ENCODE measurements at regions not wholly inside any gene's neighbourhood (a gene's known extent, or its start where the extent isn't known, plus 50 kb on each side); places are given as distances from the start of the nearest gene placed in this dataset.
"Not testable (repeated sequence)": the region's sequence is repeated elsewhere in the genome, so short reads cannot be mapped to it uniquely, and the experiment has no call there.

DNA sequence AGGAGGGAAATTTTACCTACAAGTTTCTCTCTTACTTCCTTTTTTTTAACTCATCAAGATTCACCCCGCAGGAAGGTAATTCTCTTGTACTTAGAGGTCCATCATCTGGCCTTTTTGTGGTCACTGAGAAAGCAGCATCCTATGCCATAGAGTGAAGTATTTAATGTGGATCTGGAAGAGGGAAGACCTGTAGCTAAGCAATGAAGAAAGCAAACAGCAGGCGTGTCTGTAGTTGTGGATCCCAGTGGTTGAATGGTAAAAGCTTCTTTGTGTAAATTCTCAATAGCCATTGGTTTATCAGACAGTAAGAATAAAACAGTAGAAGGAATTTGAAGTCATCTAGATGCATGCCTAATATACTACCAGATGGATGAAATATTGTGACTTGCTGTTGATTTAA, 196.4 kb downstream of the ANKRD7 start:
- no peak for FAIRE-seq

DNA sequence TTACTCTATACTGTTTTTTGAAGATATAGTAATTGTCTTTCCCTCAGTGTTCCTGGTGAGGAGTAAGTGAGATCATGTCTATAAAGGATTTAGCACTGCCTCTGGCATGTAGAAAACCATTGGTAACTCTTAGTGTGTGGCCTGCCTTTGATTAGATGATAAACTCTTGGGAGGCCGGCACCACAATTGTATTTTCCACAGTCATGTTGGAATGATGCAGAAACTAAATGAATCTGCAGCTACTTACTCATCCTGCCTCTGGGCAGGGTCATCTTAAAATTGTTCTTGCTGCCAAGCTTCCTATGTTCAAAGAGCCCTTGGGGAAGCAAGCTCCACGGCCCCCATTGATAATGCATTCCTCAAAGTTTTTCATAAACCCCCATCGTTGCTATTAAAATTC, 204.6 kb downstream of the ANKRD7 start:
- FAIRE-seq = no peak

DNA sequence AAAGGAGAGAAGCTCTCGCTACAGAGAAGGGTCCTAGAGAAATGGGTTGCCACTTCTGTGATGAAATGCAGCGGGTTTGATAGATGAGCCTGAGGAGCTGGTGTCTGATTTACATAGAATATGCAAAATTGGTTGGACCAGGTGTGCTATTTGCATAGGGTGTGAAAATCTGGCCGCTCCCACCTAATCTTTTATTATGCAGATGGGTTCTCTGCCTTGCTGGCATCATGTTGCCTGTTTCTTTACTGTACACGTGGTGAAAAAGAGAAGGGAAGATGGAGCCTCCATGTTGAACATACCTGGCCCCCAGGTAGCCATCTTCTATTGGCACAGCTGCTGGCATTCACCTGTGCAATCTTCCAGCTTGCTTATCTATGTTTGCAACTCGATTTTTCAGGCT, 212.2 kb downstream of the ANKRD7 start:
- no peak for FAIRE-seq

DNA sequence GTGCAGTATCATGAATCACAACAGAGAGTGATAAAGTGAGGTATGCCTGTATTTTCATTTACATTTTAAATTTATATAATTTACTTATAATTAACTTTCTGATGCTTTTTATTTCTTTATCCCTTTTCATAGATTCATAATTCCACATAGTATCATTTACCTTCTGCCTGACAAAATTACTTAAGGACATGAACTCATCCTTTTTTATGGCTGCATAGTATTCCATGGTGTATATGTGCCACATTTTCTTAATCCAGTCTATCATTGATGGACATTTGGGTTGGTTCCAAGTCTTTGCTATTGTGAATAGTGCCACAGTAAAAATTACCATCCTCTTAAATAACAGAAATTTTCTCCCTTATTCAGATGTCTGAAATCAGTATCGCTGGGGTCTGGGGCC, 224.5 kb downstream of the ANKRD7 start:
- not testable (repeated sequence) for FAIRE-seq

DNA sequence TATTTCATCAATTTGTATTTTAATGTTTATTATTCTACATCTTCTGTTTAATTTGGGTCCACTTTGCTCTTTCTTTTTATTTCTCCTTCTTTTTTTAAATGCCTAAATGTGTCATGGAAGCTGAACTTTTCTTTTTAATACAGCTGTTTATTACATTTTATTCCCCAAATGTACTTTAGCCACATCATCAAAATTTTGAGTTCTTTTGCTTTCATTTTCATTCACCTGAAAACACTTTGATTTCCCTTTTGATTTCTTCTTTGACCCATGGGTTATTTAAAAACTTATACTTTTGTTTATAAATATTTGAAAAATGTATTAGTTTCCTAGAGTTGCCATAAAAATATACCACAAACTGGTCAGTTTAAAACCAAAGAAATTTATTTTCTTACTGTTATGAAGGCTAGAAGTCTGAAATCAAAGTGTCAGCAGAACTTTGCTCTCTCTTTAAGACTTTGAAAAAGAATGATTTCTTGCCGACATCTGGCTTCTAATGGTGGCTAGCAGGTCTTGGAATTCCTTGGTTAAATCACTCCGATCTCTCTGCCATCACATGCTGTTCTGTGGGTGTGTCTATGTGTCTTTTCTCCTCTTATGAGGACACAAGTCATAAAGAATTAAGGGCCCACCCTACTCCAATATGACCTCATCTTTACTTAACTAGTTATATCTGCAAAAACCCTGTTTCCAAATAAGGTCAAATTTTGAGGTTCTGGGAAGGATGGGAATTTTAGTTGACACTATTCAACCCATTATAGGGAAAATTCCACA, 225.5 kb downstream of the ANKRD7 start:
- no peak for FAIRE-seq

DNA sequence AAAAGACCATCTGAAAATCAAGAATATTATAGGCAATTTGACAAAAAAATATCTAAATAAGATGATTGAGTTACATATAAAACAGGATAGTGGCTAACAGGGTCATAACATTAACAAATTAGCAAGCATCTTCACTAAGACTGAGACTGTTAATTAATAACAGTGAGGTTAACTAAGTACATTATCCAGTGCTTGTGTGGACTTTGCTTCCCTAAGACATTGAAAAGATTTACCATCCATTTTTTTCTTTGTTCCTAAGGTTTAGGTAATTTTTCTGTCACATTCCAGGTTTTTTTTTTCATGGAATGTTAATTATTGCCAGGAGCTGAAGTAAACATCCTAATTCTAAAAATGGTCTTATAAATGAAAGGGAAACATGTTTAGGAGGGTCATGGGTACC, 227.6 kb downstream of the ANKRD7 start:
- no peak for FAIRE-seq

DNA sequence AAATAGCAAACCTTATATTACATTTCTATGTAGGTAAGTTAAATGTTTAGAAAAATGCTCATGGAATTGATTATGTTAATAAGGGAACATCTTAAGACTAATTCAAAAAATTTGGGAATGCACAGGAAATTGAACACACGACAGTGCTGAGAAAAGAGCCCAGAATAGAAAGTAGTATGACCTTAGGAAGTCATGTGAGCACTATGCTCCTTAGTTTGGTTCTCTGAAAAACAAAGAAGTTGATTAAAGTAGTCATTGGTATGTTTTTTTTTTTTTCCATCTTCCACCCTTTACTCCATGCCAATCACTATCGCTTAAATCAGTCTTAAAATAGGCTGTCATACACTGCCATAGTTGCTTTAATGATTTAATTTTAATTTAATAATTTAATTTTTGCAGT, 242.9 kb downstream of the ANKRD7 start:
- no peak for FAIRE-seq

DNA sequence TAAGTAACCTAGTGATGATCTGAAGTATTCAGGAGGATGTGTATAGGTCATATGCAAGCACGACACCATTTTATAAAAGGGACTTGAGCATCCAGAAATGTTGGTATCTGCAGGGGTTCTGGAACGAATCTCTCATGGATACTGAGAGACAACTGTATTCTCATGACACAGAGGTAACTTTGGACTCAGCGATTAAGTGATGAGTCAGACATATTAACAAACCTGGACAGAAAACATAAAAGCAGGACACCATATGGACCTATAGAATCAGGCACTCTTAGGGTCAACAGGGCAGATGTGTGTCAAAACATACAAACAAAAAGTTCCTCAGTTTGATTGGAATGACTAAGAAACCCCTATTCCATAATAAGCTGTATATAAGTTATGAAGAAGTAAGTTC, 248.1 kb downstream of the ANKRD7 start:
- no peak for FAIRE-seq

DNA sequence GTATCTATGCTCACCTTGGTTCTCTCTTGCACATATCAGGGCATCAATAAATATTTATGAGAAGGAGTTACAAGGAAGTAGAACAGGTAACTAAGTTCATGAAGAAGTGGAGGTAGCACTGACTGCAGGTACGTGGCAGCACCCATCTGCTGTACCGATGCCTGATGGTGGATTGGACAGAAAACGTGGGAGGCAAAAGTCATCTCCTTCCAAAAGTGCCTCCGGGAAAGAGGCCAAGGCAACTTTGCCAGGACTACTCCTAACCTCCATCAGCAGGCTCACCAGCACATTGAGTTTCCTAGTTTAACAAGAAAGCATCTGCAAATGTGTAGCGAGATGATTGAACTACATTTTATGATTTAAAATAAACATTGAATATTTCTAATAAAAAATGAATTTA, 248.8 kb downstream of the ANKRD7 start:
- no peak for FAIRE-seq

DNA sequence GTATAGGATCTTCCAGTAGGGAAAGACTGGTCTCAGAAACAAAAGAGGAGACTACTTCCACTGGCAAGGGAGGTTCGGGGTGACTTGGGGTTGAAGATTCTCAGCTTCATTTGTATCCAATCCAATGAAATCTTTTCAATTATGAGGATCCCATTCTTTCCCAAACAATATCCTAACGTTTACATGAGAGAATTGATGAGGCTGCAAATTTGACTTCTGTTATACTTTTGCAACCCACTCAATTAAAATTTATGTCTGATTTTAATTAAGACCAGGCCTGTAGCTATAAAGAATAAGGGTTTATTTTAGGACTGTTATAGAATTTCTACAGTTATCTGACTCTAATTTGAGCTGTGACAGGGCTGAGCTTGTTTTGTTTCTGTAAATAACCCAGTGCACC, 251.5 kb downstream of the ANKRD7 start:
- no peak for FAIRE-seq

DNA sequence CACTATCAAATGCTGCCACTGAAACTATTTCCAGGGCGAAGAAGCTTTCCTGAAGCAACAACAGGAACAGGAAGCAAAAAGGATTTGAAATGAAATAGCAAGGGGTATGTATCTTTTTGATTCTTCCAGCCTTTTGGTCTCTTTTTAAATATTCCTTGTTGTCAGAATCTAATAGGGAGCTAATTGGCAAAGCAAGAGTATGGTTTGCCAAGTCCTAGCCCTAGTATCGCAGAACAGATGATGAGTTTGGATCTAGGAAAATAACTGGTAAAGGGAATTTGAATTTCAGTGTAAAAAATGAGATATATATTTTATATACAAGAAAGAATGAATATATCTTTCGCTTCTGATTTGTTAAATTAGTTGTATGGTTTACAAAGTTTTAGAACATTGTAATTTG, 252.5 kb downstream of the ANKRD7 start:
- FAIRE-seq = no peak

DNA sequence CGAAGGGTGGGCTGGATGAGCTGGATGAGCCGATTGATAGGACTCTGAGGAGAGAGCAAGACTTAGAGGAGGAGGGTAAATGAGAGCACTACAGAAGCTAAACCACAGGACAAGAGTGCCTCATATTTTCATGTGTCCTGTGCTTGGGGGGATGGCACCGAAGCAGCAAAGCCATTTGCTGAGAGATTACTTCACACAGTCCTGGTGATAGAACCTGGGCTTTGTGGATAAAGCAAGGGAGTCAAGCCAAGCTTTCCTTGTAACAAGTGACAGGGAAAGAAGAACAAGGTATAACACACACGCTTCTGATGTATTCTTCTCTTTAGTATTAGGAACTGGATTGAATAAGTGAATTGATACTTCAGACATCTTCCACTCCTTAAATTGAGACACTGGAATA, 253.7 kb downstream of the ANKRD7 start:
- no peak for FAIRE-seq

DNA sequence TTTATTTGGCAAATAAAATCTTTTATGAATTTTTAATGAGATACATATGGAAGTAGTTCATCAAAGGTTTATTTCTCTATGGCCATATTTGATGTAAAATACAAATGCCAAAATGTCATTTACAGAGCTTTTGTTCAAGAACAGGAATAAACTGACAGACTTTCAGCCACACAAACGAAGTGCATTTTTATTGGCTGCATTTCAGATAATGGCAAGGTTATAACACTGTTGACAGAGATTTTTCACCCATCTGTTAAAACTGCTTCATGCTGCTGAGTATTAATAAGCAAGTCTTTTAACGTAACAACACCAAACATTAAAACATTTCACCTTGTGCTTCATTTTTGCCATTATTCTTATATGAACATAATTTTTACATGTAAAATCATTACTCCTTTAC, 254.4 kb downstream of the ANKRD7 start:
- no peak for FAIRE-seq

DNA sequence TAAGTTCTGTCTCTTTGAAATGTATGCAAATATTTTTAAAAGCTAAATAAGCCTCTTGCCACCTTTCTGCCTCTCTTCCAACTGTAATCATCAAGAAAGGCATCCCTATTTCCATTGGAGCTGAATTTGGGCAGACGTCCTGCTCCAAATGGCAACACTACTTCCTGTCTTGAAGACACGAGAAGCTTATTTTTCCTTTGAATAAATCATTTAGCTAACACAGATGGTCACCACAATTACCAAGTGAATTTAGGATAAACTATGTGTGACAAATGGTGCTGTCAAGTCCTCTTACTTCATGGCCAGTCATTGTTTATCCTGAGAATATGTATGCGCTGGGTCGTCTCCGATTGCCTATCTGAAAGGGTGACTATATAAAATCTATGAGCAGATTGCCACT, 268.0 kb downstream of the ANKRD7 start:
- no peak for FAIRE-seq

DNA sequence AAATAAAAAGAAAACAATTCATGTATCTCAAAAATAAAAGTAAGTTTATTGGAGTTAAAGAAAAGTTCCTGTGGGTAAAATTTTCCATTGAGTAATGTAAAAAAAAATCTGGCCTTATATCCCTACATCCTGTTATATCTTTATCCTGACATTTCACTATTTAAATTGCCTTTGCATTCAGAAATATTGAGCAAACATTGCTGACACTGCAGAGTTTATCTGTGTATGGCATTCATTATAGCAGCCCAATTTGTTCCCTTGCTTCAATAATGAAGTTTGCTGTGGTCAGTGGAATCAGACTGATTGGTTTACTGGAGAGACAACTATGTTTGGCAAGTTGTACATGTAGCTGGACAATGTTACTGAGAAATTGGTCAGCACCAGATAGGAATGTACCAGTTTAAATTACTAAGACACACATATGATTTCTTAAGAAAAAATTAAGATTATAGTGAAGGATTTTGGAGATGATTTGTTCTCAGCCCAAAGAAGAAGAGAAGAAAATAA, 271.7 kb downstream of the ANKRD7 start:
- no peak for FAIRE-seq

DNA sequence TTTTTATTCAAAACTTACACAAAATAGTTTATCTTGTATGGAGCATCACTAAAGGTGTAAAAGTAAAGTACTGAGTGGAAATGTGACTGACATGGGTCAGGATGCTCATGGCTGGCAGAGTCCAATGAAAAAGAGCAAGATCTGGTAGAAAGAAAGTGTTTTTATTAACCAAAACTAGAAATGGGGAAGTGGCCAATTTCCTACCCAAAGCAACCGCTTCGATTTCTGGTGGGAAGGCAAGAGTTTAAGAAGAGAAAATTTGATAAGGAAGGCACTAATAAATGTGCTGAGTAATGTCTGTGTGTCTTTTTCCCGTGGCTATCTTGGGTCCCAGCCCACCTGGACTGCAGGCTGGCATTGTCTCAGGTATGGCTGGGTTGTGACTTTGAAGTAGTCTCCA, 277.7 kb downstream of the ANKRD7 start:
- no peak for FAIRE-seq

DNA sequence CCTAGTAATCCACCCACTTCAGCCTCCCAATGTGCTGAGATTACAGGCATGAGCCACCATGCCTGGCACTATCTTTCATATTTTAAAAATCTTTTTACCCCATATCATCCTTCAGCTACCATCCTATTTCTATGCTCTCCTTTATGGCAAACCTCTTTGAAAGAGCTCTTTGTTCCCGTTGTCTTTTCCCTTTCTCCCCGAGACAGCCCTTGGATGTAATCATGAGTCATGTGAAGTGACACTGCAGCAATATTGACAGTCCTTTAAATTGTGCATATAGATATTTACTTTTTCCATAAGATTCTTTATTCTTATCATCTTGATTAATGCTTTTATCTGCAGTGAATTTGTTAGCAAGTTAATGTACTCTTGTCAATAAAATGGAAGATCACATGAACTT, 286.6 kb downstream of the ANKRD7 start:
- no peak for FAIRE-seq

DNA sequence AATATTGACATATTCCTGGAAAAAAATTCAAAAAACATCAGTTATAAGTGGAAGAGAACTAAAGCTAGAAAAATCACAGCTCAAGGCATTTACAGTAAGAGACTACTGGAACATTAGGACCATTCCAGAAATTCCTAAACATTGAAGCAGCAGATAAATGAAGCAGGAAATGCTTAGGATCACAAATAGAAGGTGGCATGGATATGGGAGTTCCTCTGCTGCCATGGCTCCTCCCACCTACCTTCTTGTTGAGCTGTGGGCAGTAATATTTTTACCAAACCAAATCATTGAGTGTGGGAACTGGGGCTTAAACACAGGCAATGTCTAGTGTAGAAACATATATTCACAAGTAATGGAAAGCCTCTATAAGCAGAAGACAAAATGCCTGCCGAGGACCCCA, 292.8 kb downstream of the ANKRD7 start:
- no peak for FAIRE-seq

DNA sequence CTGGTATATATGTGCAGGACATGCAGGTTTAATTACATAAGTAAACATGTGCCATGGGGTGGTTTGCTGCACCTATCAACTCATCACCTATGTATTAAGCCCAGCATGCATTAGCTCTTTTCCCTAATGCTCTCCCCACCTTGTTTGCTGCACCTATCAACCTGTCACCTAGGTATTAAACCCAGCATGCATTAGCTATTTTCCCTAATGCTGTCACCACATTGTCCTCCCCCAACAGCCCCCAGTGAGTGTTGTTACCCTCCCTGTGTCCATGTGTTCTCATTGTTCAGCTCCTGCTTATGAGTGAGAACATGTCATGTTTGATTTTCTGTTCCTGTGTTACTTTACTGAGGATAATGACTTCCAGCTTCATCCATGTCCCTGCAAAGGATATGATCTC, 300.5 kb downstream of the ANKRD7 start:
- FAIRE-seq = no peak

DNA sequence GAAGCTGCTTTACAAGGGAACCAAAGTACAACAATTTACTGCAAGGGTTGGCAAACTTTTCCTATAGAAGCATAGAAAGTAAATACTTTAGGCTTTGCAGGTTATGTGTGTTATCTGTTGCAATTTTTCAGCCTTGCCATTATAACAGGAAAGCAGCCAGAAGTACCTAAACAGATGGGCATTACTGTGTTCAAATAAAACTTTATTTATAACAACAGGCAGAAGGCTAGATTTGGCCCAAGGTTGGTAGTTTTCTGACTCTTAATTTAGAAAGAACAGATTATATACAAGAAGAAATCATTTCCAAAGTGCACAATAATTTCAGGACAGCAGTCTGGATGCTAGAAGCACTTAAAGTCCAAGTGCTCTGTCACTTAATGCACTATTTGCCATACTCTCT, 307.1 kb downstream of the ANKRD7 start:
- FAIRE-seq = no peak

DNA sequence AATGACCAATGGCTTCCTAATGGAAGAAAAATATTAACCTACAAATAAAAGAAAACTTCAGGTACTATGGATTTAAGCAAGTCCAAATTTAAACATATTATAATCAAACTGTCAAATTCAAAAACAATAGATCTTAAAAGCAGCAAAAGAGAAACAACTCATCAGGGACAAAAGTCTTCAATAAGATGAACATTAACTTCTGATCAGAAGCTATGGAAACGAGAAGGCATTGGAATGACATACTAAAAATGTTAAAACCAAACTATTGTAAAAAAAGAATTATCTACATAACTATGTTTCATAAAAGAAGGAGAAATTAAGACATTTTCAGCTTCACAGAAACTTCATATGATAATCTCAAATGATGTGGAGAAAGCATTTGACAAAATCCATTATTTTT, 334.7 kb downstream of the ANKRD7 start:
- FAIRE-seq = no peak

DNA sequence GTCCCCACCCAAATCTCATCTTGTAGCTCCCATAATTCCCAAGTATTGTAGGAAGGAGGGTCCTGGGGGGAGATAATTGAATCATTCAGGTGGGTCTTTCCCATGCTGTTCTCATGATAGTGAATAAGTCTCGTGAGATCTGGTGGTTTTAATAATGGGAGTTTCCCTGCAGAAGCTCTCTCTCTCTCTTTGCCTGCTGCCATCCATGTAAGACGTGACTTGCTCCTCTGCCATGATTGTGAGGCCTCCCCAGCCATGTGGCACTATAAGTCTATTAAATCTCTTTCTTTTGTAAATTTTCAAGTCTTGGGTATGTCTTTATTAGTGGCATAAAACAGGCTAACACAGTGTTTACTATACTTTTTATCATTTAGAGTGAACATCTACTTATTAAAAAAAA, 338.8 kb downstream of the ANKRD7 start:
- FAIRE-seq = no peak

DNA sequence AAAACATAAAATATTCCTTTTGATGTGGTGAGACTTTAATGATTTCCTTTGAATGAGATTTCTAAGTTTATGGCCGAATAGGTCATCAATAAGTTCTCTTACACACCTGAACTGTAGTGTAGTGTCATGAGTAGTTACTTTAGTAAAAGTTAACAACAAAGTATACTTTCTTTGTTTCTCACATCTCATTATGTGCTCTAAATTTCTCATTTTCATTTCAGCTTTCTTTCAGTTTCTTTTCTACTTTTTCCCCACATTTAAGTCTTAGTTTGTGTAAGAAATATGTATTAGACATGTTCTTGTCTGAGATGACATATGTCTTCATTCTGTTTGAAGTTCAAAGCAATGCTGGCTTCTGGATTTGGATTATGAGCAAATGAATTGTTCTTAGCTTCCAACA, 348.1 kb downstream of the ANKRD7 start:
- FAIRE-seq = no peak

DNA sequence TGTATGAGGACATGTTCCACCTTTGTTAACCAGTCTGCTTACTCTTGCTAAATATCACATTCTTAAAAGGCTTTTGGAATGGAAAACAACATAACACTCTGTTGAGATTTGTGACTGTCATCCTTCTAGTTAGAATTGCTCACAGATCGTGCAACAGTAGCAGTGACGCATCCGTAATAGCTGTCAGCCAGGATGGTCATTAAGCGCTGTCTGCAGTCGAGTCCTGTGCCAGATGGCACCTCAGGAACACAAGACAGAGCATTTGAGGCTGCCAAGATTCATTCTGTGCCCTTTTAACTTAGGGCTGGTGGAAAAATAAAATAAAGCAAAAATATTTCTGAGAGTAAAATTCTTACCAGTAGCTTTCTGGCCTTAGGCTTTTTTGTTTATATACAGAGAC, 348.6 kb downstream of the ANKRD7 start:
- FAIRE-seq = no peak

DNA sequence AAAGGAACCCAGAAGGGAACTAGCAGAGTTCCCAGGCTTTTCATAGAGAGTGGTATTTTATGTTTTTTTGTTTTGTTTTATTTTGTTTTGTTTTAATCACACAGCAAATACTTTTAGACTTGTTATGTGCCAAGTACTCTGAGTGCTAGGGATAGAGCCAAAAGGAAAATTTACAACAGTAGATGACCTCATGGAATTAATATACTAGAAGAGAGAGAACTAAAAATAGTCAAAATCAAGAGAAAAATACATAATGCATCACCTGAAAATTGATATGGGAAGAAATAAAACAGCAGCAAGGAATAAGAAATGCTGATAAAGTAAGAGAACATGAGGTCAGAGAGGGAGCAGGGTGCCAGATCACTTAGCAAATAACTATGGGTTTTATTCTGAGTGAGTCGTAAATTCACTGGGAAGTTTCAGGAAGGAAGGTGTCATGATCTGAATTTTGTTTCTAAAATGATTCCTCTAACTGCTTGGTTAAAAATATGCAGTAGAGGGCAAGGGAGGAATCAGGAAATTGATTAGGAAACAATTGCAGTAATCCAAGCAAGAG, 351.0 kb downstream of the ANKRD7 start:
- no peak for FAIRE-seq
